GM23248 (cell line): ENCODE measurements at regions not wholly inside any gene's neighbourhood (a gene's known extent, or its start where the extent isn't known, plus 50 kb on each side); places are given as distances from the start of the nearest gene placed in this dataset.

ENCODE experiments used
- DNase-seq: peaks from one replicate; pipeline ENCODE4 v3.0.0-alpha.2; 2015
- H2AFZ ChIP-seq: fragments of 200-600 bp; sonication (generic); 2 replicates; pipeline ENCODE4 v1.6.1; 2016; ENCODE audit warnings: antibody characterized with exemption
- H3F3A ChIP-seq: fragments of 200-600 bp; sonication (generic); 2 replicates; pipeline ENCODE4 v1.6.1; 2016; ENCODE audit warnings: mild to moderate bottlenecking, antibody characterized with exemption, mixed run types; ENCODE audit not compliant: insufficient read depth
- H3K27ac ChIP-seq: fragments of 200-600 bp; sonication (generic); 2 replicates; pipeline ENCODE4 v1.5.1; 2016; ENCODE audit warnings: mild to moderate bottlenecking
- H3K27me3 ChIP-seq: fragments of 200-600 bp; sonication (generic); replicated peaks from 2 replicates; pipeline ENCODE4 v1.6.1; 2016; ENCODE audit warnings: mild to moderate bottlenecking; ENCODE audit not compliant: insufficient read depth
- H3K36me3 ChIP-seq: fragments of 200-600 bp; sonication (generic); 2 replicates; pipeline ENCODE4 v1.6.1; 2016; ENCODE audit warnings: low read depth, mild to moderate bottlenecking
- H3K4me1 ChIP-seq: fragments of 200-600 bp; sonication (generic); 2 replicates; pipeline ENCODE4 v1.6.1; 2016; ENCODE audit warnings: mild to moderate bottlenecking; ENCODE audit not compliant: insufficient read depth
- H3K4me2 ChIP-seq: fragments of 200-600 bp; sonication (generic); one replicate; pipeline ENCODE4 v1.6.1; 2016; ENCODE audit warnings: mild to moderate bottlenecking; ENCODE audit not compliant: unreplicated experiment
- H3K4me3 ChIP-seq: fragments of 200-600 bp; sonication (generic); 2 replicates; pipeline ENCODE4 v1.5.1; 2016; ENCODE audit warnings: mild to moderate bottlenecking
- H3K79me2 ChIP-seq: fragments of 200-600 bp; sonication (generic); 2 replicates; pipeline ENCODE4 v1.6.1; 2016; ENCODE audit warnings: mild to moderate bottlenecking; ENCODE audit not compliant: insufficient read depth
- H3K9ac ChIP-seq: fragments of 200-600 bp; sonication (generic); 2 replicates; pipeline ENCODE4 v1.6.1; 2016; ENCODE audit warnings: mild to moderate bottlenecking
- H3K9me2 ChIP-seq: fragments of 200-600 bp; sonication (generic); 2 replicates; pipeline ENCODE4 v1.6.1; 2016; ENCODE audit warnings: mixed run types, mild to moderate bottlenecking, moderate library complexity; ENCODE audit not compliant: insufficient read depth
- H3K9me3 ChIP-seq: fragments of 200-600 bp; sonication (generic); one replicate; pipeline ENCODE4 v1.6.1; 2017; ENCODE audit warnings: low read depth
- H4K20me1 ChIP-seq: fragments of 200-600 bp; sonication (generic); 2 replicates; pipeline ENCODE4 v1.6.0; 2016; ENCODE audit not compliant: insufficient read depth
- EZH2 ChIP-seq: fragments of 200-600 bp; sonication (generic); IDR thresholded peaks from 2 replicates; pipeline ENCODE4 v1.6.1; 2018; ENCODE audit warnings: antibody characterized with exemption, mild to moderate bottlenecking; ENCODE audit not compliant: insufficient read depth, poor library complexity, severe bottlenecking
- EZH2phosphoT487 ChIP-seq: fragments of 200-600 bp; sonication (generic); IDR thresholded peaks from 2 replicates; pipeline ENCODE4 v1.6.1; 2018; ENCODE audit warnings: antibody characterized with exemption, moderate library complexity, mild to moderate bottlenecking, low read depth; ENCODE audit not compliant: insufficient read depth
- WGBS, 2 experiments: methylation state at CpG; one replicate each; pipeline ENCODE4 v1.1.6; 2015 to 2017; ENCODE audit warnings: low lambda C conversion rate in 2 of 2, low coverage in 1 of 2; ENCODE audit errors: missing lambda C conversion rate in 2 of 2; 5-methylcytosine and 5-hydroxymethylcytosine counted together
- in situ Hi-C: fragments of 300-500 bp; cut with MboI; formaldehyde crosslinking; loops from 2 replicates; pipeline ENCODE4 v1.15.0; 2020

DNA sequence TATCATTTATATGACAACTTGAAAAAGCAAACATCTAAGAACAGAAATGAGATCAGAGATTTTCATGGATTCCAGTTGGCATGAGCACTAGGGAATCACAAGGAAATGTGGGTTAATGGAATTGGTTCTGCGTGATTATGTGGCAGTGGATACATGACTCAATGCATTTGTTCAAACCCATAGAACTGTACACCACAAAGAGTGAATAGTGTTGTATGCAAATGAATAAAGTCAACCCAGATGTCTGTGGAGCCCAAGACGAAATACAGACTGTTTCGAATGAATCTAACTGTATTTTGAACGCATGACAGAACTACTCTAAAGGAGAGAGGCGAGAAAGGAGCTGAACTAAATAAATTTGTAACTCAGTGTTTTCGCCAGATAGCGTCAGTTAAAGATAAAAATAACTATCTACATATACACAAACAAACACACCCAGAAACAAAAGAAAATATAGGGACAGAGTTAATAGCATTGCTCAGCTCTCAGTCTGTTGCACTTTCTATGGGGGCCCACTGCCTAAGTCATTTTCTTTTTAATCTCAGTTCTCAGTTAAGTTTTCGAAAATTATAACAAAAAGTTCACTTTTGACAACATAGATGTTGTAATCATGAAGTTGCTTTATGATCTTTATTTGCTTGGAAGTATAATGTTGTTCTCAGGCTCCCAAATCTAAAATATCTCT is 636.7 kb upstream of the SEMA3D start:
- no peak overlapping the region for H3K4me2 ChIP-seq
- H3K27me3 ChIP-seq, result no peaks in the 10 kb centered on the region
- no peak overlapping the region for H3K4me3 ChIP-seq
- no peaks in the 10 kb centered on the region for H4K20me1 ChIP-seq
- H3K27ac ChIP-seq, result no peak overlapping the region
- H3K36me3 ChIP-seq, result no peaks in the 10 kb centered on the region
- no peaks in the 10 kb centered on the region for H3F3A ChIP-seq
- peak overlapping the region; percentile 15; the same call in 1 of the 2 replicates for H2AFZ ChIP-seq
- H3K9me2 ChIP-seq, result no peaks in the 10 kb centered on the region
- 37 to 41% methylated on average over 8 of the region's 8 CpGs for WGBS, 2 experiments
- no peak overlapping the region for H3K9ac ChIP-seq
- DNase-seq, result peak; percentile 34
- peaks cover 3% of the 10 kb centered on the region; the same call in 1 of the 2 replicates for H3K4me1 ChIP-seq
- no peak for TF ChIP-seq EZH2phosphoT487
- TF ChIP-seq EZH2, result no peak
- in situ Hi-C loops, result loop anchor here (10.0 kb wide), 1 partner anchor 779 kb away; no protein-coding TSS in a partner anchor
- no peaks in the 10 kb centered on the region for H3K79me2 ChIP-seq
- no peaks in the 10 kb centered on the region for H3K9me3 ChIP-seq

DNA sequence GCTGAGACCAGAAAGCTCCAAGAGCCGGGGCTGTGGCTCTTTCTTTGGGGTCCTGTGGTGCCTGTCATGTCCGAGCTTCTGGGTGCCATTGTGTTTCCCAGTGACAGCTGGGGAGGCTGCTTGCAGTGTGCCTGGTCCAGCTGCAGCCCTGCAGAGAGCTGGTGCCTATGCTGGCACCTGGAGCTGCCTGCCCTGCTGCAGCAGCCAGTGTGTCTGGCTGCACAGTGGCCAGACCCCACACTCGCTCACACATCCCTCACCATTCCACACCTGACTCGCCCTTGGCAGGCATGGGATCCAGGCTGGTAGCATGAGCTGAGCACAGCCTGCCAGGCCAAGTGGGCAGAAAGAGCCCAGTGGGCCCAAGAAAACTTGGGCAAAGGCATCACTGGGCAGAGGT is 635.1 kb upstream of the SEMA3D start:
- WGBS, 2 experiments, result 80 to 82% methylated on average over 4 of the region's 4 CpGs
- H3K9me3 ChIP-seq, result no peaks in the 10 kb centered on the region
- DNase-seq, result no peak

DNA sequence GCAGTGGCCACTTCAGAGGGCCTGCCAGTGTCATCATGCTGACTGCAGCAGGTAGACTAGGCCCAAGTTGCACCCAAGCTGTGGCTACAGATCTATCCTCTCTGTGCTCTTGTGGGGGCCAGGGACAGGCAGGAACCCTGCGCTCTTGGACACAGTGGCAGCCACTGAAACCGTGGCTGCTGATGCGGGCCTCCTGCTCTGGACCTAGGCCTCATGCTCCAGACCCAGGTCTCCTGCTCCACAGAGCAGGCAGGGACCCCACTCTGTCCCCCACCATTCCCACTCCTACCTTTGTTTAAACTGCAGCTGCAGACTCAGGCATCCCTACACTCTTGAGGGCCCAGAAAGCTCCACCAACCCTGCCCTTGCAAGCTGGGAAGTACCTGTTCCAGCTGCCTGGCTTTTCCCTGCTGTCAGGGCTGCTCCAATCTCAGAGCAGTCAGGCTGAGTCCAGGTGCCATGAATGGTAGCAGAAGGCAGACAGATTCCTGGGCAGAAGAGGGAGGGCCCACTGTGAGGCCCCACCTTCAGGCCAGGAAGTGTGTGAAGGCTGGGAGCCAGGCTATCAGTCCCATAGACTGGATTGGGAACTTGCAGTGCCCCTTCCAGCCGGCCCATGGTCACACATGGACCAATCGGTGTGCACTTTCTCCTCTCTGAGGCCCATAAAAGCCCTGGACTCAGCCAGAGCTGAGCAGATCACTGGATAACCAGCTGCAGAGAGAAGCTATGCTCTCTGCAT is 634.0 kb upstream of the SEMA3D start:
- no peaks in the 10 kb centered on the region for H3K79me2 ChIP-seq
- no peak for TF ChIP-seq EZH2
- TF ChIP-seq EZH2phosphoT487, result no peak

More for the DNA sequence above, 635.1 kb upstream of the SEMA3D start:
- Histone ChIP-seq H3K79me2 (no peaks in the 10 kb centered on the region), H3F3A (no peaks in the 10 kb centered on the region), H3K9ac (no peak overlapping the region), H3K4me2 (no peak overlapping the region), H3K27me3 (no peaks in the 10 kb centered on the region), H2AFZ (no peak overlapping the region), H3K27ac (no peak overlapping the region), H4K20me1 (no peaks in the 10 kb centered on the region), H3K4me1 (no peaks in the 10 kb centered on the region), H3K9me2 (no peaks in the 10 kb centered on the region), H3K4me3 (no peak overlapping the region), H3K36me3 (no peaks in the 10 kb centered on the region)
- in situ Hi-C loops, result loop anchor here (10.0 kb wide), 1 partner anchor 777 kb away; no protein-coding TSS in a partner anchor
- TF ChIP-seq EZH2, result no peak
- no peak for TF ChIP-seq EZH2phosphoT487

DNA sequence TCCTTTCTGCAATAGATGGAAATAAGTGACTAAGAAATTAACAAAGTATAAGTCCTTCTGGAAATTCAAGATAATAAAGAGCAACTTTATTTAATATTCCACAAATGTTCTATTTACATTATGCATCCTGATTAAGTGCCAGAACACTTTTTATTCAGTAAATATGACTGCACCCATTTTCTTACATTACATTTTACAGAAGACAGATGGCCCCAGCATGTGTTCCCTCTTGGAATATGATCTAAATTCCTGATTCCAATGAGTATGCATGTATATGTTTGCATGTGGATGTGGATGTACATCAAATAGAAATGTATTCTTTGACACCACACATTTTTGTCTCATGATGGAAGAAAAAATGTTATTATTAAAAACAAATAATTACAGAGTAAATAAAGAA is 628.7 kb upstream of the SEMA3D start:
- Histone ChIP-seq H3K36me3 (no peaks in the 10 kb centered on the region), H3K27ac (no peak overlapping the region), H3K9ac (no peak overlapping the region), H3K4me3 (no peak overlapping the region), H3K9me2 (no peaks in the 10 kb centered on the region), H3K4me2 (no peak overlapping the region), H3K79me2 (no peaks in the 10 kb centered on the region), H3K4me1 (no peaks in the 10 kb centered on the region), H3F3A (no peaks in the 10 kb centered on the region), H2AFZ (no peak overlapping the region), H3K9me3 (no peaks in the 10 kb centered on the region), H3K27me3 (no peaks in the 10 kb centered on the region), H4K20me1 (no peaks in the 10 kb centered on the region)
- DNase-seq, result no peak
- TF ChIP-seq EZH2 (no peak), EZH2phosphoT487 (no peak)
- in situ Hi-C loops, result no loop called here

More for the DNA sequence above, 634.0 kb upstream of the SEMA3D start:
- Histone ChIP-seq H4K20me1 (no peaks in the 10 kb centered on the region), H3K4me2 (no peak overlapping the region), H3K4me3 (no peak overlapping the region), H3K9me3 (no peaks in the 10 kb centered on the region), H3F3A (no peaks in the 10 kb centered on the region), H3K4me1 (no peaks in the 10 kb centered on the region), H3K27me3 (no peaks in the 10 kb centered on the region), H3K9ac (no peak overlapping the region), H3K9me2 (no peaks in the 10 kb centered on the region), H3K36me3 (no peaks in the 10 kb centered on the region), H2AFZ (no peak overlapping the region), H3K27ac (no peak overlapping the region)
- no peak for DNase-seq
- 78 to 82% methylated on average over 4 to 5 of the region's 5 CpGs for WGBS, 2 experiments
- in situ Hi-C loops, result loop anchor here (10.0 kb wide), 1 partner anchor 776 kb away; no protein-coding TSS in a partner anchor

DNA sequence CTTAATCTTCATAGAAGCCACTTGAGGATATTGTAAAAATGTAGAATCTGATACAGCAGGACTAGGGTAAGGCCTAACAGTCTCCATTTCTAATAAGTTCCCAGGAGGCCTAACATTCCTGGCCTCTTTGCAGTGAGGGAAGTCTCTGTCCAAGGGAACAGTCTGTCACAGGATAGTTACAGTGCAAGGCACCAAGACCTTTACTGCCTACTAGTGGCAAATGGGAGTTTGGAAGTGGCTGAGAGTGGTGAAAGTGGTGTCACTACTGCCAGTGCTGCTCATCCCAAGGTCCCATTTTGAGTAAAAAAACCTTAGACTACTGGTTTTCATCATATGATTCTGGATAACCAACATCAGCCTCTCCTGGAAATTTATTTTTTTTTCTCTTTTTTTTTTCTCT is 619.5 kb upstream of the SEMA3D start:
- Histone ChIP-seq H3K79me2 (no peaks in the 10 kb centered on the region), H3F3A (no peaks in the 10 kb centered on the region), H3K27me3 (no peaks in the 10 kb centered on the region), H3K4me3 (no peak overlapping the region), H3K9me3 (no peaks in the 10 kb centered on the region), H3K4me1 (no peaks in the 10 kb centered on the region), H3K4me2 (no peak overlapping the region), H4K20me1 (no peaks in the 10 kb centered on the region), H2AFZ (no peak overlapping the region), H3K9me2 (no peaks in the 10 kb centered on the region), H3K9ac (no peak overlapping the region), H3K36me3 (no peaks in the 10 kb centered on the region), H3K27ac (no peak overlapping the region)
- in situ Hi-C loops, result no loop called here
- TF ChIP-seq EZH2phosphoT487, result no peak
- DNase-seq, result no peak
